ENCODE measurements at regions not wholly inside any gene's neighbourhood (a gene's known extent, or its start where the extent isn't known, plus 50 kb on each side); places are given as distances from the start of the nearest gene placed in this dataset.

- Histone ChIP-seq H3K4me1 (peaks cover 8% of the 10 kb centered on the region), H3K4me3 (ENCODE audit: low read depth, low read length) (no peak overlapping the region), H3K27me3 (peaks cover 5% of the 10 kb centered on the region; the same call in 1 of the 2 replicates), H3K9me3 (no peaks in the 10 kb centered on the region), H3K36me3 (no peaks in the 10 kb centered on the region)
- no peak for TF ChIP-seq CTCF (IDR thresholded peaks at IDR 0.05; ENCODE audit: low read depth, low read length)
- no peak for DNase-seq
Observed at GRCh38 chr20:58600756-58601155, 50.3 kb upstream of the STX16 start.

GRCh38 chr20:58599966-58600365, 51.1 kb upstream of the STX16 start:
- no peak for TF ChIP-seq CTCF (IDR thresholded peaks at IDR 0.05; ENCODE audit: low read depth, low read length)
- Histone ChIP-seq H3K9me3 (no peaks in the 10 kb centered on the region), H3K27me3 (no peaks in the 10 kb centered on the region; the same call in 1 of the 2 replicates), H3K4me3 (ENCODE audit: low read depth, low read length) (no peak overlapping the region), H3K36me3 (no peaks in the 10 kb centered on the region), H3K4me1 (peaks cover 8% of the 10 kb centered on the region)
- no peak for DNase-seq

DNA sequence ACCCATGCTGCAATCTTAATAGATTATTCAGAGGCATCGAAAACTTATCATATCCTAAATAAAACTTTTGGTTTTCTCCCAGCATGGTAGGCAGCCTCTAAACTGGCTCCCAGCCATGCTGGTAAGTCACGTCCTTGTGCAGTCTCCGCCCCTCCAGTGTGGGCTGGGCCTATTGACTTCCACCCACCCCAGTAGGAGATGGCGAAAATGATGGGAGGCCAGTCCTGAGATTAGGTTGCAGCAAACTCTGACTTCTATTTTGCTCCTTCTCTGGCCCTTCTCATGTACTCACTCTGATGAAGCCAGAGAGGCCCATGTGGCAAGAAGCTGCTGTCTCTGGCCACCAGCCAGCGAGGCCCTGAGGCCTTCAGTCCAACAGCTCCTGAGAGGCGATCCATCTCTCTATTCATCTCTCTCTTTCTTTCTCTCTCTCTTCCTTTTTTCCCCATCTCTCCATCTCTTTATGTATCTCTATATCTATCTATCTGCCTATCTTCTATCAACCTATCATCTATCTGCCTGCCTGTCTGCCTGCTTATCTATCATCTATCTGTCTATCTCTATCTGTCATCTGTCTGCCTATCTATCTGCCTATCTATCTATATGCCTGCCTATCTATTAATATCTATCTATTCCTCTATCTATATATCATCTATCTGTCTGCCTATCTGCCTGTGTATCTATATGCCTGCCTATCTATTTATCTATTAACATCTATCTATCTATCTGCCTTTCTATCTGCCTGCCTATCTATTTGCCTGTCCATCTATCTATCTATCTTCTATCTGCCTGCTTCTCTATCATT, 52.7 kb upstream of the STX16 start:
- Histone ChIP-seq H3K27me3 (no peaks in the 10 kb centered on the region; the same call in 1 of the 2 replicates), H3K9me3 (no peaks in the 10 kb centered on the region), H3K4me3 (ENCODE audit: low read depth, low read length) (no peak overlapping the region), H3K4me1 (no peaks in the 10 kb centered on the region), H3K36me3 (no peaks in the 10 kb centered on the region)
- TF ChIP-seq CTCF (IDR thresholded peaks at IDR 0.05; ENCODE audit: low read depth, low read length): no peak
- DNase-seq: peak; percentile 47

- Histone ChIP-seq H3K36me3 (no peaks in the 10 kb centered on the region), H3K4me1 (no peaks in the 10 kb centered on the region)
- DNase-seq: no peak
Observed at GRCh38 chr20:58597249-58597891, 53.7 kb upstream of the STX16 start.

GRCh38 chr20:58596750-58597248, 54.3 kb upstream of the STX16 start:
- TF ChIP-seq CTCF (IDR thresholded peaks at IDR 0.05; ENCODE audit: low read depth, low read length): no peak
- H3K9me3 ChIP-seq: no peaks in the 10 kb centered on the region

More at GRCh38 chr20:58597249-58597891, 53.7 kb upstream of the STX16 start:
- no peak for TF ChIP-seq CTCF (IDR thresholded peaks at IDR 0.05; ENCODE audit: low read depth, low read length)
- Histone ChIP-seq H3K4me3 (ENCODE audit: low read depth, low read length) (no peak overlapping the region), H3K9me3 (no peaks in the 10 kb centered on the region), H3K27me3 (no peaks in the 10 kb centered on the region; the same call in 1 of the 2 replicates)

More at GRCh38 chr20:58596750-58597248, 54.3 kb upstream of the STX16 start:
- no peaks in the 10 kb centered on the region; the same call in 1 of the 2 replicates for H3K27me3 ChIP-seq
- DNase-seq: no peak
- H3K36me3 ChIP-seq: no peaks in the 10 kb centered on the region
- H3K4me1 ChIP-seq: no peaks in the 10 kb centered on the region
- H3K4me3 ChIP-seq (ENCODE audit: low read depth, low read length): no peak overlapping the region
